GM12872 (cell line): ENCODE measurements at regions not wholly inside any gene's neighbourhood (a gene's known extent, or its start where the extent isn't known, plus 50 kb on each side); places are given as distances from the start of the nearest gene placed in this dataset.

Experiments used
- TF ChIP-seq, protein P1 (sequence below): IDR thresholded peaks from 3 replicates; pipeline ENCODE4 v1.5.1; 2011; ENCODE audit warnings: low read depth, mild to moderate bottlenecking, low read length, moderate library complexity; ENCODE audit not compliant: insufficient read depth

DNA sequence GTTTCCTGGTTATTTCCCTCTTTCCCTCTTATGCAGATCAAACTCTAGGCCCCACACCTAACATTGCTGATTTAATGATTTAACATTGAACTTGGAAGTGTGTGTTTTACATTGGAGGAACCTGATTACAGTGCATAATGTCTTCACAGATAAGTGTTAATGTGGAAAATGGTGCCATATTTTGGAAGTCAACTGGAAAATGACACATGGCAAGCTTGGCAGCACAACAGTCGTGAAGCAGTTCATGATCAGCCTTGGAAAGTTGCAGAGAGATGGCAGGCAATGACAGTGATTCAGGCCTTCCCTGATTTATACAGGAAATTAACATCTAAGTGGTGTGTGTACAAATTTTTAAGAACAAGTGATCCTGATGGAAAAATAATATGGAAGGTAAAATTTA, 80.0 kb upstream of the CTNND2 start:
- TF ChIP-seq, protein P1, sequence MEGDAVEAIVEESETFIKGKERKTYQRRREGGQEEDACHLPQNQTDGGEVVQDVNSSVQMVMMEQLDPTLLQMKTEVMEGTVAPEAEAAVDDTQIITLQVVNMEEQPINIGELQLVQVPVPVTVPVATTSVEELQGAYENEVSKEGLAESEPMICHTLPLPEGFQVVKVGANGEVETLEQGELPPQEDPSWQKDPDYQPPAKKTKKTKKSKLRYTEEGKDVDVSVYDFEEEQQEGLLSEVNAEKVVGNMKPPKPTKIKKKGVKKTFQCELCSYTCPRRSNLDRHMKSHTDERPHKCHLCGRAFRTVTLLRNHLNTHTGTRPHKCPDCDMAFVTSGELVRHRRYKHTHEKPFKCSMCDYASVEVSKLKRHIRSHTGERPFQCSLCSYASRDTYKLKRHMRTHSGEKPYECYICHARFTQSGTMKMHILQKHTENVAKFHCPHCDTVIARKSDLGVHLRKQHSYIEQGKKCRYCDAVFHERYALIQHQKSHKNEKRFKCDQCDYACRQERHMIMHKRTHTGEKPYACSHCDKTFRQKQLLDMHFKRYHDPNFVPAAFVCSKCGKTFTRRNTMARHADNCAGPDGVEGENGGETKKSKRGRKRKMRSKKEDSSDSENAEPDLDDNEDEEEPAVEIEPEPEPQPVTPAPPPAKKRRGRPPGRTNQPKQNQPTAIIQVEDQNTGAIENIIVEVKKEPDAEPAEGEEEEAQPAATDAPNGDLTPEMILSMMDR: no peak

DNA sequence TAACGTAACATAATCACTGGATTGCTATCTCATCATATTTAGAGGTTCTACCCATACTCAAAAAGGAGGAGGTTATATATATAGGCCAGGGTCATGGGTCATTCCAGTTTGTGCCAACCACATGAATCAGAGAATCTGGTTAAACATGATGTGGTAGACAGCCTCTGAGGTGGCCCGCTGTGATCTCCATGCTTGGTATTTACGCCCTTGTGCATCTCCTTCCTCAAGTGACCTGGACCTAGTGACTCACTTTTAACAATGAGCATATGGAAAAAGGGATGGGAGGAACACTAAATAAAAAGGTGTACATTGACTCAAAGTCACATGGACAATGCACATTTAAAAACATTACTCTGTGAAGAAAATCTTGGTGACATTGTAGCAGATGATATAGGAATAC, 77.7 kb upstream of the CTNND2 start:
- TF ChIP-seq, protein P1: no peak

DNA sequence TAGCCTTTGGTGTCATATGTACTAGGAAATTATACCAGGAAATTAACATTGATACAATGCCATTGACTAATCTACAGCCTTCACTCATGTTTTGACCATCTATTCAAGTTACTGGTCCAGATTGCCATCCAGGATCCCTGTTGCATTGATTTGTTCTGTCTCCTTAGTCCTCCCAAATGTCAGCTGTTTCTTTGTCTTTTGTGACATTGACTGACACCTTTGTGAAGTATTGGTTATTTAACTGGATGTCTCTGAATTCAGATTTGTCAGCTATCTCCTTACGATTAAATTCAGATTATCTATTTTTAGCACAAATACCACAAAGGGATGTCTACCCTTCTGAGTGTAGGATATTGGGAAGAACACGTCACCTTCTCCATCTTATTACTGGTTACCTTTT, 73.7 kb upstream of the CTNND2 start:
- TF ChIP-seq, protein P1: no peak

DNA sequence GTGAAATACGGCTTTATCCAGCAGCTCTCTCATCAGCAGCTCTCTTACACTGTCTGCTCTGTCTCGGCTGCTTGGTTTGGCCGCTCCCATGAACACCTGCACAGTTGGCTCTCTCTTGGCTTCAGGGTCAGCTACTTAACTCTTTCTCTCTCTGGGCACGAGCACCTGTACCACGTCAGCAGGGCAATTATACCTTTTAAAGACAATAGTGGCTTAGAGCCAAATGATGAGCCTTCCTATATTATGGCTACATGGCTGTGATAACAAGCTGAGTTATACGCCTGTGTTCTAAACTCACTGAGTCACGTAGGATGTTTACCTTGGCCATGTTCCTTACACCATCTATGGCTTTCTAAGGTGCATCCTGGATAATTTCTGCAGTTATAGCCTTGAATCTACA, 69.2 kb upstream of the CTNND2 start:
- TF ChIP-seq, protein P1: no peak

DNA sequence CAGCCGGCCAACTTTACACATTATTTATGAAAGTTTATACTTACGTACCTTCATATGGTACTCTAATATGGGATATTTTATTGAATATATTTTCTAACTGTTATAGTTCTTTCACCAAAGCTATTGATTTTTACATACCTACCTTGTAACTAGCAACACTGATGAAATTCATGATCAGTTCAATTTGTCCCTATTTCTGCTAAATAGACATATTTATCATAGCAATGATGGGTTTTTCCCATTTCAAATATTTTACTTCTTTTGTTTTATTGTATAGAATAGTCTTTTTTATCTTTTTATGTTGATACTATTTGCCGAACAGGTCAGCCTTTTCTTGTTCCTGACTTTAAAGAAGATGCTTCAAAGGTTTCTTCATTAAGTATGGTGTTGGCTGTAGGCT, 59.0 kb upstream of the CTNND2 start:
- TF ChIP-seq, protein P1: no peak

DNA sequence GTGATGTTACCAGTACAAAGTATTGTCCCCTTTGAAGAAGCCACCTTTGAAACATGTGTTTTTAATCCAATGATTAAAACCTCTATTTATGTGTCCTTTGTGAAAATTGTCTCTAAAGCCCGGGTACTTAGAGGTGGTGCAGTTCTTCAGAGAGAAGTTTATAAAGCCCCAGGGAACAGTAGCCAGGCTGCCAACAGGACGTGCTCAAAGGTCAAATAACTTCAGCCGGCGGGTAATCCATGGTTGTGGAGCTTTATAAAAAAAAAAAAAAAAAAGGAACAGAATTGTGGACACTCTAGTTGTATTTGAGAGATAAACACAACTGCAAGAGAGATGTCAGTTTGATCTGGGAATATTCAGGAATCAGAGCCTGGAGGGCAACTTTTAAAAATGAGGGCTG, 57.9 kb upstream of the CTNND2 start:
- TF ChIP-seq, protein P1: no peak

DNA sequence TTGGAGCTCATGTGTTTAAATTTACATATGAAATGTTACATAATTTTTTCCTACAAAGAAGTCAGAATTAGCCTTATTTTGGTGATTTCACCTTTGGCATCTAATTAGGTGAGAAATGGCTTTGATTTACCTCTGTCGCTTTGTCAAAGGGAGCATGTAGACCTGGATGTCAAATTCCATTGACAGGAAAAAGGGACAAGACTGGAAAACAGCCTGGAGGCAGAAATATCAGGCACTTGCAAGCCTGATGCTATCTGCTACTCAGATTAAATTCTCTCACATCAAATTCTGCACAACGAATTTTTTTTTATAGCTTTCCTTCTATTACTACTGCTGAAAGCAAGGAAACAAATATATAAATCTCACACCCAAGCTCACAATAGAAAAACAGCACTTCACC, 54.1 kb upstream of the CTNND2 start:
- TF ChIP-seq, protein P1: no peak

DNA sequence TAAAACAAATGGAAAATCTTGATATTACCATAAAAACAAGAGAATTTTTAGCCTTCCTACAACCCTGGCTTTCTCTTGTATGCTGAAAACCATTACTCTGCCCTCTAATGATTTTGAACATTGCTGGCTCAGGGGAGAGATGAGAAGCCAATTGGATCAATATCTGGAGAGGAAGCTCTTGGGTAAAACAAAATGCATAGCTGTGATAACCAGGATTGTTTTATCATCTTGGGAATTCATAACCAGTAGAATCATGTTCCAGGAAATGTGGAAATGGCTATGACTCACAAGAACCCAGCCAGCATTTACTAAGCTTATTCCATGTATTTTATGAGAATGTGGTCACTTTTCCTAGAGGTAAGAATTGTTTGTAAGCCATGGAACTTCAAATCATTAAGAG, 51.1 kb upstream of the CTNND2 start:
- TF ChIP-seq, protein P1: no peak
